ENCODE measurements at regions not wholly inside any gene's neighbourhood (a gene's known extent, or its start where the extent isn't known, plus 50 kb on each side); places are given as distances from the start of the nearest gene placed in this dataset.

- no peak for TF ChIP-seq ZNF274 (IDR thresholded peaks at IDR 0.05; ENCODE audit: low read depth, low read length)
- no peak for TF ChIP-seq SUZ12 (IDR thresholded peaks at IDR 0.05; ENCODE audit: extremely low read depth, insufficient read depth, insufficient read length)
- no peak for TF ChIP-seq YY1 (IDR thresholded peaks at IDR 0.05; ENCODE audit: insufficient read depth, insufficient read length)
Observed at GRCh38 chr9:35548571-35548970, 56.5 kb upstream of the TESK1 start.
